MCF 10A (cell line): ENCODE measurements at regions not wholly inside any gene's neighbourhood (a gene's known extent, or its start where the extent isn't known, plus 50 kb on each side); places are given as distances from the start of the nearest gene placed in this dataset.

Experiments
- BruUV-seq: library from RNA; stranded (reverse); fragments of 400-500 nt; replicated peaks from 2 replicates; lab custom pipeline; 2021; lab: Mats Ljungman, UMichigan
- CTCF ChIA-PET: fragments of 300-600 bp; sonication (Branson Sonifier 250); formaldehyde crosslinking; extraction: SDS; loops from one replicate; lab custom pipeline; 2021; ENCODE audit warnings: antibody characterized with exemption, inconsistent platforms; lab: Yijun Ruan, JAX
- POLR2A ChIA-PET: fragments of 300-600, 350-650 bp; sonication (Branson Sonifier 250); formaldehyde crosslinking; extraction: SDS; loops from one replicate; lab custom pipeline; 2020; ENCODE audit warnings: antibody characterized with exemption, inconsistent platforms; lab: Yijun Ruan, JAX
- DNase-seq: peaks from one replicate; pipeline ENCODE4 v3.0.0-alpha.2; 2018; ENCODE audit not compliant: unreplicated experiment
- H3K27ac Mint-ChIP-seq: one replicate; pipeline ENCODE4 v1.8.0; 2022; ENCODE audit warnings: mild to moderate bottlenecking, low read depth, mixed read lengths; ENCODE audit not compliant: unreplicated experiment
- H3K27me3 Mint-ChIP-seq: one replicate; pipeline ENCODE4 v1.8.0; 2022; ENCODE audit warnings: mixed read lengths; ENCODE audit not compliant: insufficient read depth, unreplicated experiment
- H3K36me3 Mint-ChIP-seq: one replicate; pipeline ENCODE4 v1.8.0; 2022; ENCODE audit warnings: mild to moderate bottlenecking, moderate library complexity, mixed read lengths; ENCODE audit not compliant: insufficient read depth, unreplicated experiment
- H3K4me1 Mint-ChIP-seq: one replicate; pipeline ENCODE4 v1.8.0; 2022; ENCODE audit warnings: mixed read lengths; ENCODE audit not compliant: insufficient read depth, unreplicated experiment
- H3K4me3 Mint-ChIP-seq: one replicate; pipeline ENCODE4 v1.8.0; 2022; ENCODE audit warnings: mild to moderate bottlenecking, moderate library complexity, mixed read lengths; ENCODE audit not compliant: unreplicated experiment
- H3K9me3 Mint-ChIP-seq: one replicate; pipeline ENCODE4 v1.8.0; 2022; ENCODE audit warnings: mixed read lengths; ENCODE audit not compliant: unreplicated experiment
- CTCF ChIP-seq: fragments of 200-600 bp; IDR thresholded peaks from one replicate; pipeline ENCODE4 v1.8.0; 2022; ENCODE audit warnings: antibody characterized with exemption, mild to moderate bottlenecking; ENCODE audit not compliant: unreplicated experiment
- intact Hi-C: fragments of 100-400 bp; cut with micrococcal nuclease; formaldehyde crosslinking; loops from 2 replicates; pipeline ENCODE4 v1.14.1; 2022

GRCh38 chr7:12080006-12080405 lies 131.1 kb upstream of the TMEM106B start:
- Mint-ChIP-seq H3K27ac (no peak overlapping the region), H3K4me3 (no peak overlapping the region), H3K36me3 (no peaks in the 10 kb centered on the region), H3K4me1 (no peaks in the 10 kb centered on the region), H3K27me3 (no peaks in the 10 kb centered on the region), H3K9me3 (no peaks in the 10 kb centered on the region)
- intact Hi-C loops: no loop called here
- no peak for TF ChIP-seq CTCF
- ChIA-PET POLR2A (interaction anchor here (0.8 to 1.2 kb wide), 2 partner anchors 34 to 130 kb away, joined by 3 to 4 read pairs; no protein-coding TSS in a partner anchor), CTCF (no interaction called here)
- no TSS peak for BruUV-seq
- no peak for DNase-seq

GRCh38 chr7:12085516-12085915 lies 125.6 kb upstream of the TMEM106B start:
- no peaks in the 10 kb centered on the region for H3K36me3 Mint-ChIP-seq
- BruUV-seq: no TSS peak
- no peak for DNase-seq
- intact Hi-C loops: no loop called here
- no peak for TF ChIP-seq CTCF
- CTCF ChIA-PET: interaction anchor here (0.6 to 1.3 kb wide), 3 partner anchors 17 to 622 kb away, joined by 3 read pairs; no protein-coding TSS in a partner anchor
- H3K4me3 Mint-ChIP-seq: no peak overlapping the region
- POLR2A ChIA-PET: interaction anchor here (0.6 kb wide), 2 partner anchors 12 to 114 kb away, joined by 3 read pairs; no protein-coding TSS in a partner anchor
- no peaks in the 10 kb centered on the region for H3K27me3 Mint-ChIP-seq
- H3K27ac Mint-ChIP-seq: no peak overlapping the region
- no peaks in the 10 kb centered on the region for H3K4me1 Mint-ChIP-seq
- no peaks in the 10 kb centered on the region for H3K9me3 Mint-ChIP-seq

GRCh38 chr7:12089951-12090756 lies 120.9 kb upstream of the TMEM106B start:
- H3K27ac Mint-ChIP-seq: no peak overlapping the region
- POLR2A ChIA-PET: no interaction called here
- no peak for DNase-seq
- intact Hi-C loops: no loop called here
- no peak overlapping the region for H3K4me3 Mint-ChIP-seq
- no peaks in the 10 kb centered on the region for H3K9me3 Mint-ChIP-seq
- no TSS peak for BruUV-seq
- no peaks in the 10 kb centered on the region for H3K36me3 Mint-ChIP-seq
- no peak for TF ChIP-seq CTCF
- CTCF ChIA-PET: interaction anchor here (0.6 to 1.3 kb wide), 3 partner anchors 22 to 651 kb away, joined by 3 read pairs; no protein-coding TSS in a partner anchor
- no peaks in the 10 kb centered on the region for H3K4me1 Mint-ChIP-seq
- H3K27me3 Mint-ChIP-seq: no peaks in the 10 kb centered on the region

- DNase-seq: no peak
- Mint-ChIP-seq H3K27me3 (no peaks in the 10 kb centered on the region), H3K4me3 (no peak overlapping the region), H3K36me3 (no peaks in the 10 kb centered on the region), H3K9me3 (no peaks in the 10 kb centered on the region), H3K27ac (no peak overlapping the region), H3K4me1 (no peaks in the 10 kb centered on the region)
- intact Hi-C loops: no loop called here
- ChIA-PET POLR2A (no interaction called here), CTCF (interaction anchor here (1.3 kb wide), 1 partner anchor 22 kb away, joined by 3 read pairs; no protein-coding TSS in a partner anchor)
- BruUV-seq: no TSS peak
- no peak for TF ChIP-seq CTCF
Measured at GRCh38 chr7:12090757-12091221, 120.3 kb upstream of the TMEM106B start.
